NCI-H146 treated with DMSO at 0.1 percent for 48 hours (cell line): ENCODE measurements at regions not wholly inside any gene's neighbourhood (a gene's known extent, or its start where the extent isn't known, plus 50 kb on each side); places are given as distances from the start of the nearest gene placed in this dataset.

Experiments
- DNase-seq: peaks from one replicate; lab custom pipeline; 2025; ENCODE audit not compliant: unreplicated experiment; lab: John Stamatoyannopoulos, UW

GRCh38 chr1:221335161-221336101 is 406.5 kb downstream of the DUSP10 start:
- peak; percentile 17 for DNase-seq

GRCh38 chr1:221336126-221336525 is 405.8 kb downstream of the DUSP10 start:
- DNase-seq = no peak

- no peak for DNase-seq
Measured at GRCh38 chr1:221337106-221337505, 404.8 kb downstream of the DUSP10 start.

GRCh38 chr1:221343136-221343535 is 398.8 kb downstream of the DUSP10 start:
- no peak for DNase-seq

- no peak for DNase-seq
Measured at GRCh38 chr1:221343607-221344006, 398.3 kb downstream of the DUSP10 start.

GRCh38 chr1:221344693-221345092 is 397.2 kb downstream of the DUSP10 start:
- DNase-seq = no peak

- no peak for DNase-seq
Measured at GRCh38 chr1:221347706-221348105, 394.2 kb downstream of the DUSP10 start.

- no peak for DNase-seq
Measured at GRCh38 chr1:221350091-221350490, 391.8 kb downstream of the DUSP10 start.

GRCh38 chr1:221356693-221357092 is 385.2 kb downstream of the DUSP10 start:
- DNase-seq = no peak

- DNase-seq = no peak
Measured at GRCh38 chr1:221363039-221363438, 378.9 kb downstream of the DUSP10 start.

GRCh38 chr1:221366495-221367110 is 375.3 kb downstream of the DUSP10 start:
- DNase-seq = no peak

- DNase-seq = no peak
Measured at GRCh38 chr1:221371705-221372104, 370.2 kb downstream of the DUSP10 start.

- no peak for DNase-seq
Measured at GRCh38 chr1:221373795-221374194, 368.1 kb downstream of the DUSP10 start.

- no peak for DNase-seq
Measured at GRCh38 chr1:221376286-221376685, 365.6 kb downstream of the DUSP10 start.

- DNase-seq = no peak
Measured at GRCh38 chr1:221381910-221382623, 359.8 kb downstream of the DUSP10 start.

- DNase-seq = no peak
Measured at GRCh38 chr1:221392453-221392852, 349.4 kb downstream of the DUSP10 start.

- DNase-seq = no peak
Measured at GRCh38 chr1:221394011-221394544, 347.8 kb downstream of the DUSP10 start.

- no peak for DNase-seq
Measured at GRCh38 chr1:221396526-221396925, 345.4 kb downstream of the DUSP10 start.

GRCh38 chr1:221397141-221397540 is 344.7 kb downstream of the DUSP10 start:
- DNase-seq = no peak

- no peak for DNase-seq
Measured at GRCh38 chr1:221397606-221398005, 344.3 kb downstream of the DUSP10 start.

GRCh38 chr1:221405146-221405545 is 336.7 kb downstream of the DUSP10 start:
- DNase-seq = no peak
